ENCODE measurements at regions not wholly inside any gene's neighbourhood (a gene's known extent, or its start where the extent isn't known, plus 50 kb on each side); places are given as distances from the start of the nearest gene placed in this dataset.
"Not testable (repeated sequence)": the region's sequence is repeated elsewhere in the genome, so short reads cannot be mapped to it uniquely, and the experiment has no call there.

GRCh38 chr13:68706044-68706443, 1401.6 kb upstream of the ATXN8OS start:
- not testable (repeated sequence) for TF ChIP-seq CTCF (conservative IDR thresholded peaks at IDR 0.05 in 1 of 2, IDR thresholded peaks at IDR 0.05 in 1 of 2; ENCODE audit: low read depth in 1 of 2, low read length in 2 of 2); EZH2 (IDR thresholded peaks at IDR 0.05; ENCODE audit: low read length, missing control alignments)

Measured in fibroblast of lung (primary cell).